ENCODE measurements at regions not wholly inside any gene's neighbourhood (a gene's known extent, or its start where the extent isn't known, plus 50 kb on each side); places are given as distances from the start of the nearest gene placed in this dataset.
"Not testable (repeated sequence)": the region's sequence is repeated elsewhere in the genome, so short reads cannot be mapped to it uniquely, and the experiment has no call there.

GRCh38 chr3:34066999-34067398 is 268.6 kb downstream of the PDCD6IP start:
- DNase-seq, result no peak

DNA sequence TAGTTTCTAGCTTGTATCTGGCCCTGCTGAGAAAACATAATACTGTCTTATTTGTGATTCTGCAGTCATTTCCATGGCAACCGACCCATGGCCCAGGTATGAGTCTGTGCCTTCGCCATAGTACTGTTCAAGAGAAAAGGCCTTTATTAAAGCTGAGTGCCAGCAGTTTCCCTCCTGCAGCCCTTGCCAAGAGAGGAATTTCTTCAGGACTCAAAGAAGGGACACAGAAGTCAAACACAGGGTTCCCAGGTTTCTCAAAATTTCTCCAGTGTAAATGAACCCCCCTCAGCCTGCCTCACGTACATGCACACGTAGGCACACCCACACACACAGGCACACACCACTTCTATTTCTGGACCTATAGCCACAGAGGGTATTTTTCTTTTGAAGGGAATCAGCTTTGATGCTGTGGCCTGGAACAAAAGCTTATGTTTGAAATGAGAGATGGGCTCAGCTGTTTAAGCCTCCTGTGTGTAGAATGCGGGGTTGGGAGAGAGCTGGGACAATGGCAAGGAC is 269.2 kb downstream of the PDCD6IP start:
- no peak for DNase-seq

DNA sequence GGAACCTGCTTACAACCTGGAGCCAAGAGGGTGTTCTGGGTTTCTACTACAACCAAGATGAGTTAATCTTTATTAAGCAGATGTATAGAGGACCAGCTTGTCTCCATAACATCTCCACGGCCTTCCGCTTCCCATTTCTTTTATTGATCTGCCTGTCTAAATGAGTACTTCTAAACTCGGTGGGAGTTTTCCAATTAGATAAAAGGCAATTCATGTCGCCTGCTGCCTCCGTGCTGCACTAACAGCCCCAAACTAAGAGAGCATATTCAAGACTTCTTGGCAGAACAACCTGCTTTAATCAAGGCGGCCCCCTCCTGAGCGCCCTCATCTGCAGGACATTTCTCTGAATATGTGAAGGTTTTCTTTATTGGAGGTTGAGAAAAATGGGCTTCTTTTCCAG is 270.1 kb downstream of the PDCD6IP start:
- DNase-seq, result no peak

- no peak for DNase-seq
These were observed 272.6 kb downstream of the PDCD6IP start for GRCh38 chr3:34070831-34071585.

DNA sequence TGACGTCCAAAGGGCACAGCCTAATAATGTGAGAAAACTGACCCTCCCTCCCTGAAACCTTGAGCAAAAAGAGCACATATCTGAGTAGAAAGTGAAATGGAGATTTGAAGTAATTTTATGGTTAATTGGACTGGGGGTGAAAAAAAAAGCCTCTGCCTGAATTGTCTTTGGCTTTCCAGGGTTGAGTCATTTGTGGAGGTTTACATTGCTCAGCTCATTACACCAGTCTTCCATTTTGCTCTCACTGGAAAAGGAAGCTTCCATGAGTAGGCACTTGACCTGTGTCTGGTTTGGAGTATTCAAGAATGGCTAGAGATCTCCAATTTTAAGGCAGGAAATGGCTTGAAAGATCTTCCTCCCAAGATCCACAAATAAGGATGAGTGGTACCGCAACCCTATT is 273.9 kb downstream of the PDCD6IP start:
- no peak for DNase-seq

- DNase-seq, result no peak
These were observed 274.7 kb downstream of the PDCD6IP start for GRCh38 chr3:34073111-34073510.

- DNase-seq, result no peak
These were observed 275.5 kb downstream of the PDCD6IP start for GRCh38 chr3:34073961-34074360.

GRCh38 chr3:34075975-34076374 is 277.5 kb downstream of the PDCD6IP start:
- DNase-seq, result no peak

DNA sequence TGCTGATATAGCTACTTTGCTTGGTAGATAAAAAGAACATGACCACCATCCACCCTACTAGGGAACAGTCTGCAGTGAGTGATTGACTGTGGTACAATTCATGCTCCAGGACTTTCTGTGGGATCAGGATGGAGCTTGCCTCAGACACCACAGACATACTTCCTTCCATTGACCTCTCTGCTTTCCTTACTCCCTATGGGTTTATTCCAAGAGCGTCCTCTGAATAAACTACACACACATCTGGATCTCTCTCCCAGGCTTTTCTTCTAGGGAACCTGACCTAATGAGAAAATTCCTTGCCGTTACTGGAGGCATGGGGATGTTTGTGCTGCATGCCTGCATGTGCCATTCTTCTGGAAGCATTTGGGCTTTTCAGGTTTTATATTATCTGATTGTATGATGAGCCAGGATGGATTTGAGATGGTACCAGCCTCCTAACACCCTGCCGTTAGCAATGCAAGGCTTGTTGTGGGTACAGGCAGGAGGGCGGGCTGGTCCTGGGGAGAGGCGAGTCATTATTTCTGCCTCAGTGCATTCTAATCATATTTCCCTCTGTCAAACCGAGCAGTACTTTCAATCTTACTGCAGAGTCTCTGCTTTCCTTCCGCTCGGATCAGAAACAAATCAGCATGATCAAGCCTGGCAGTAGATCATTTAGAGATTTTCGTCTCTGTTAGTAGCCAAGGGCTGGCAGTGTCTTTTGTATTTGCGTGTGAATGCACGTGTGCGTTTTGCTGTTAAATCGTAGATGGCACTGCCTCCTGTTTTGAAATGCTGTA is 279.2 kb downstream of the PDCD6IP start:
- no peak for DNase-seq

GRCh38 chr3:34078418-34078817 is 280.0 kb downstream of the PDCD6IP start:
- no peak for DNase-seq

- not testable (repeated sequence) for DNase-seq
These were observed 281.4 kb downstream of the PDCD6IP start for GRCh38 chr3:34079849-34080248.

DNA sequence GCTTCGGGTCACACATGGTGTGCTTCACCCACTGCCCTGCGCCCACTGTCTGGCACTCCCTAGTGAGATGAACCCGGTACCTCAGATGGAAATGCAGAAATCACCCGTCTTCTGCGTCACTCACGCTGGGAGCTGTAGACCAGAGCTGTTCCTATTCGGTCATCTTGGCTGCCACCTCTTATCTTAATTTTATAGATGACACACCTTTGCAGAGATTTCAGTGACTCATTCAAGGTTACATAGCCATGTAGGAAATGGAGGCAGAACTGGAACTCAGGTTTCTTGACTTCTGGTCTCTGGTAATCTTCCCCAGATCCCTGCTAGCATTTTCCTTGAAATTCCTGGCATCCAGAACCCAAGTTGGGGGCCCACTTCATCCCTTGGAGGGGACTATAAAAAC is 291.9 kb downstream of the PDCD6IP start:
- DNase-seq, result not testable (repeated sequence)

DNA sequence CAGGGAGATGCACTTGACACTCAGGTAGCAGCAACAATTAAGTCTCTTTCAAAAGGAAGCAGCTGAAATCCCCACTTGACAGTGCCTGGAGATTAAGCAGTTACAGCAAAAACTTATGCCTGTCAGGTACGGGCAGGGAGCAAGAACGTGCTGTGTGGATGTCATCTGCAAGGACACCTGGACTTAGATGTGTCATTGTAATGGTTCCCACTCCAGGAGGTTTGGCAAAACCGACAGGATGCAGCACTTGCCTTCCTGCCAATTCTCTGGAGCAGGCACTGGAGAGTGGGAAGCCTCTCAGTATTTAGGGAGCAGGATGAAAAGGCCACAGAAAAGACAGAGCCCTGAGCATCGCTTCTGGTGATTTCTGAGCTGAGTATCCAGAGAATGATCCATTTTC is 292.4 kb downstream of the PDCD6IP start:
- no peak for DNase-seq

DNA sequence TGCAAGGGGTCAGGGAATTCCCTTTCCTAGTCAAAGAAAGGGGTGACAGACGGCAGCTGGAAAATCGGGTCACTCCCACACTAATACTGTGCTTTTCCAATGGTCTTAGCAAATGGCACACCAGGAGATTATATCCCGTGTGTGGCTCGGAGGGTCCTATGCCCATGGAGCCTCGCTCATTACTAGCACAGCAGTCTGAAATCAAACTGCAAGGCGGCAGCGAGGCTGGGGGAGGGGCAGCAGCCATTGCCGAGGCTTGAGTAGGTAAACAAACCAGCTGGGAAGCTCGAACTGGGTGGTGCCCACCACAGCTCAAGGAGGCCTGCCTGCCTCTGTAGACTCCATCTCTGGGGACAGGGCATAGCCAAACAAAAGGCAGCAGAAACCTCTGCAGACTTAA is 295.9 kb downstream of the PDCD6IP start:
- DNase-seq, result not testable (repeated sequence)

GRCh38 chr3:34102288-34102687 is 303.9 kb downstream of the PDCD6IP start:
- DNase-seq, result no peak

- no peak for DNase-seq
These were observed 307.9 kb downstream of the PDCD6IP start for GRCh38 chr3:34106379-34106778.

DNA sequence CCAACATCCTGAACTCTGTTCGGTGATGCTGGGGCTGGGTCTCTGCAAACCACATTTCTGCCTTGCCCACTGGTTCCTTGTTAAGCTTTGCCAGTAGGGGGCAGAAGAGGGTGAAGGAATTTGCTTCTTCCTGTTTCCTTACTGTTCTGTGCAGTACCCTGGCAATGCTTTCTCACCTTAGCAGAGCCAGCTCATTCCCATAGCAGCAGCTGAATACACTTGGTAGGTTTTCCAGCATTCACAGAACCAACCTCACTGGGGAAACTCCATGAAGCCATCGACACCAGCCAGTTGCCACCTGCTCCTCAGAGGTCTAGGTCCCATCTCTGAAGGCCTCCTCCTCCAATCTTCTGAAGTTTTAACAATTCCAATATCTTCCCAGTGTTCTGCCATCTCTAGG is 308.4 kb downstream of the PDCD6IP start:
- no peak for DNase-seq

DNA sequence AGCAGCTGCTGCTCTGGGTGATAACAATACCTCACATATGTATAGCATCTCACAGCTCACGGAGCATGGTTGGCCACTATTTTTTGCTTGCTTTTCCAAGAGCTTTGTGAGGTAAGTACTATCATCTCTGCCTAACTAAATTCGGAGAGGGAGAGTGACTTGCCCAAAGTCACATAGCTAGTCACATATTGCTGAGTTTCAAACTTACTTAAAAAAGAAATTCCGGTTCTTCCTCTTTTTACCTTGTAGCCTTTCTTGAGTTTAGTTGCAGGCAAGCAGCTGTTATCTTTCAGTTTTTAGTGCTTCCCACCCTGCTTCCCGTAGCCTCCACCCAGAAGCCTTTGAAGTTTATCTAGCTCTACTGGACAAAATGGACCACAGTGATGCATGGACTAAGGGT is 309.2 kb downstream of the PDCD6IP start:
- DNase-seq, result no peak

DNA sequence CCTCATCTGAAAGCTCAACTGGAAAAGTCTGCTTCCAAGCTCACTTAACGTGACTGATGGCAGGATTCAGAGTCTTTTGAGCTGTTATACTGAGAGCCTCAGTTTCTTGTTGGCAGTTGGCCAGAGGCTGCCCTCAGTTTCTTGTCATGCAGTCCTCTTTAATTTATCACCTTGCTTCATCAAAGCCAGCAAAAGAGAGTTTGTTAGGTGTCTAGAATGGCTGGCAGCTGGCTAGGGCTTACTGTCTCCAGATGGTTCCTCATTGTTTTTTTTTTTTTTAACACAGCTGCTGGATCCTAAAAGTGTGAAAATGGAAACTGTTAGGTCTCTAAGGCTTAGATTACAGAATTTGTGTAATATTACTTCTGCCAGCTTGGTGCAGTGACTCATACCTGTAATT is 310.6 kb downstream of the PDCD6IP start:
- DNase-seq, result no peak

GRCh38 chr3:34109846-34110245 is 311.4 kb downstream of the PDCD6IP start:
- DNase-seq, result no peak

DNA sequence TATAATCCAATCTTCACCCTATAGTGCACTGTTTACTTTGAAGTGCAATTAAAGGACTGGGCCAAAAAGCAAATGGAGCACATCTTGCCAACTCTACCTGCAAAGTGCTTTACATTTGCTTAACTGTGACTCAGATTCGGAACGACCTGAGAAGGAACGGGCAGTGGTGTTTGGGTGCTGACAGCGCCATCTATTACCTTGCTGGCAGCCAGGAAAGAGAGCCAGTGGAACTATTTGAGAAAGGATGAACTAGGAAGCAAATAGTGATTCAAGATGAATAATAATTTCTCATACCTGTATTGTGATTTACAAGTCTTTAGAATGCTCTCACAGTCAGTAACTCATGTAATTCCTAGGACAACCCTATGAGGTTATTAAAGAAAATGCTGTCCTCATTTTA is 312.9 kb downstream of the PDCD6IP start:
- DNase-seq, result no peak

DNA sequence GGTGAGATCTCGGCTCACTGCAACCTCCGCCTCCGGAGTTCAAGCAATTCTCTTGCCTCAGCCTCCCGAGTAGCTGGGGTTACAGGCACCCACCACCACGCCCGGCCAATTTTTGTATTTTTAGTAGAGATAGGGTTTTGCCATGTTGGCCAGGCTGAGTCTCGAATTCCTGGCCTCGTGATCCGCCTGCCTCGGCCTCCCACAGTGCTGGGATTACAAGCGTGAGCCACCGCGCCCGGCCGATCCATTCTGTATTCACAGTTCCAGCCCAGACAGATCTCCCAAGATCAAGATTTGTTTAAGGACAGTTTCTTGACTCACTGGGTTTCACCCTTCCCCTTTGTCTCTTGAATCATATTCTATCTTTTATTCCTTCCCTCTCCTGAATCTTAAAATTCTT is 313.8 kb downstream of the PDCD6IP start:
- not testable (repeated sequence) for DNase-seq

DNA sequence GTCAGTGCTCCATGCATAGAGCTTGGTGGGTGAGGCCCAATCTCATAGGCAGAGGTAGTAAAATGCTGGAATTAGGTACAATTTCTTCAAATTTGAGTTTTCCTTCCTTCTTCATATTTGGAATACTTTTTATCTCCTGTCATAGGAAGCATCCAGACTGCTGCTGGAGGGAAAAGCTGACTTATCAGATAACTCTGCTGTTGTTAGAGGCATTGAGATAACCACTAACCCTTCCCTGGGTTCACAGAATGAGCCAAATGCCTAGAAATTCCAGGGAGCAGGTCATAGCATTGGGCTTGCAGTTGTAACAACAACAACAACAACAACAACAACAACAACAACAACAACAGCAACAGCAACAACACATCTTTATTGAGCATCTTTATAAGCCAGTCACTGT is 332.7 kb downstream of the PDCD6IP start:
- no peak for DNase-seq

GRCh38 chr3:34132069-34132692 is 333.8 kb downstream of the PDCD6IP start:
- no peak for DNase-seq
